ENCODE measurements at regions not wholly inside any gene's neighbourhood (a gene's known extent, or its start where the extent isn't known, plus 50 kb on each side); places are given as distances from the start of the nearest gene placed in this dataset.

- no peak for DNase-seq
Measured at GRCh38 chr20:50258790-50259483, 68.3 kb downstream of the CEBPB start.

GRCh38 chr20:50259705-50260478 is 69.3 kb downstream of the CEBPB start:
- no peak for DNase-seq

GRCh38 chr20:50260479-50261221 is 70.0 kb downstream of the CEBPB start:
- no peak for DNase-seq

GRCh38 chr20:50261471-50262212 is 71.0 kb downstream of the CEBPB start:
- no peak for DNase-seq

- no peak for DNase-seq
Measured at GRCh38 chr20:50263831-50264230, 73.2 kb downstream of the CEBPB start.

GRCh38 chr20:50264534-50265145 is 74.0 kb downstream of the CEBPB start:
- DNase-seq = no peak

- no peak for DNase-seq
Measured at GRCh38 chr20:50265245-50265946, 74.8 kb downstream of the CEBPB start.

- DNase-seq = no peak
Measured at GRCh38 chr20:50266293-50267040, 75.8 kb downstream of the CEBPB start.

- DNase-seq = peak; percentile 67
Measured at GRCh38 chr20:50267041-50267865, 76.6 kb downstream of the CEBPB start.

- DNase-seq = no peak
Measured at GRCh38 chr20:50267866-50268219, 77.2 kb downstream of the CEBPB start.

GRCh38 chr20:50269091-50270033 is 78.7 kb downstream of the CEBPB start:
- no peak for DNase-seq

- DNase-seq = no peak
Measured at GRCh38 chr20:50270034-50270395, 79.4 kb downstream of the CEBPB start.

- no peak for DNase-seq
Measured at GRCh38 chr20:50270569-50270968, 79.9 kb downstream of the CEBPB start.

GRCh38 chr20:50271176-50271575 is 80.5 kb downstream of the CEBPB start:
- DNase-seq = no peak

- DNase-seq = no peak
Measured at GRCh38 chr20:50271612-50272011, 81.0 kb downstream of the CEBPB start.

- DNase-seq = peak; percentile 44
Measured at GRCh38 chr20:50272030-50272723, 81.5 kb downstream of the CEBPB start.

GRCh38 chr20:50272724-50273446 is 82.3 kb downstream of the CEBPB start:
- DNase-seq = no peak

Data from femur (tissue), 1 donor.